H1 (cell line): ENCODE measurements at regions not wholly inside any gene's neighbourhood (a gene's known extent, or its start where the extent isn't known, plus 50 kb on each side); places are given as distances from the start of the nearest gene placed in this dataset.

Source experiments
- CTCF ChIA-PET: fragments of 300-600 bp; sonication (Branson Sonifier 250); formaldehyde crosslinking; loops from one replicate; lab custom pipeline; 2021; ENCODE audit not compliant: partially characterized antibody; lab: Charles Lee
- POLR2A ChIA-PET: fragments of 300-600 bp; sonication (Branson Sonifier 250); formaldehyde crosslinking; loops from one replicate; lab custom pipeline; 2021; ENCODE audit warnings: inconsistent platforms; ENCODE audit not compliant: partially characterized antibody; lab: Charles Lee
- DNase-seq, 2 experiments: peaks; one replicate each; pipeline versions ENCODE4 v3.0.0 to v3.0.0-alpha.2; 2010 to 2022; ENCODE audit warnings: low spot score in 2 of 2, low read depth in 1 of 2, mixed read lengths in 1 of 2
- FAIRE-seq: peaks from 2 replicates; lab custom pipeline; 2011; peaks lifted over from hg19 to GRCh38; lab: Jason Lieb, UNC
- H2AFZ ChIP-seq: 2 replicates; pipeline ENCODE4 v1.8.1; 2012; ENCODE audit warnings: low read length, inconsistent platforms
- H2AK5ac ChIP-seq: 2 replicates; pipeline ENCODE4 v1.6.1; 2013; ENCODE audit warnings: low read depth, low read length
- H2BK120ac ChIP-seq: replicated peaks from 2 replicates; pipeline ENCODE3; 2013; ENCODE audit warnings: low read depth, low read length, inconsistent platforms
- H2BK12ac ChIP-seq: 2 replicates; pipeline ENCODE4 v1.6.1; 2013; ENCODE audit warnings: low read depth, low read length
- H2BK15ac ChIP-seq: 2 replicates; pipeline ENCODE4 v1.6.1; 2013; ENCODE audit warnings: low read length
- H2BK20ac ChIP-seq: 2 replicates; pipeline ENCODE4 v1.6.1; 2013; ENCODE audit warnings: low read length
- H2BK5ac ChIP-seq: 2 replicates; pipeline ENCODE4 v1.6.1; 2013; ENCODE audit warnings: low read depth, low read length
- H3K14ac ChIP-seq: 2 replicates; pipeline ENCODE4 v1.6.1; 2013; ENCODE audit warnings: inconsistent platforms; ENCODE audit not compliant: insufficient read length
- H3K18ac ChIP-seq: 2 replicates; pipeline ENCODE4 v1.6.1; 2013; ENCODE audit warnings: low read length; ENCODE audit errors: extremely low read depth
- H3K23ac ChIP-seq: 2 replicates; pipeline ENCODE4 v1.6.1; 2013; ENCODE audit warnings: inconsistent platforms; ENCODE audit not compliant: insufficient read length
- H3K23me2 ChIP-seq: 2 replicates; pipeline ENCODE4 v1.6.1; 2013; ENCODE audit warnings: low read depth, low read length
- H3K27ac ChIP-seq: 2 replicates; pipeline ENCODE4 v1.6.1; 2011; ENCODE audit warnings: low read depth, low read length, inconsistent platforms
- H3K27me3 ChIP-seq, 4 experiments: replicated peaks in 1 of 4; 1 replicate in 1 of 4; 2 replicates in 3 of 4; pipeline versions ENCODE4 v1.6.1 to v1.8.1; 2011 to 2013; ENCODE audit warnings: low read length in 3 of 4, mild to moderate bottlenecking in 3 of 4, inconsistent platforms in 2 of 4, mixed read lengths in 2 of 4, moderate library complexity in 1 of 4; ENCODE audit not compliant: control insufficient read depth in 3 of 4, insufficient read depth in 3 of 4; ENCODE audit errors: extremely low read depth in 1 of 4
- H3K36me3 ChIP-seq, 4 experiments: 2 replicates each; pipeline versions ENCODE4 v1.6.1 to v1.8.1; 2011 to 2013; ENCODE audit warnings: mild to moderate bottlenecking in 4 of 4, low read length in 3 of 4, moderate library complexity in 2 of 4, control low read depth in 1 of 4, inconsistent platforms in 1 of 4; ENCODE audit not compliant: insufficient read depth in 4 of 4, control insufficient read depth in 2 of 4
- H3K4ac ChIP-seq: replicated peaks from 2 replicates; pipeline ENCODE3; 2013; ENCODE audit warnings: low read length, low read depth, mixed read lengths, inconsistent platforms; ENCODE audit not compliant: insufficient read length
- H3K4me1 ChIP-seq, 4 experiments: replicated peaks in 1 of 4; 1 replicate in 1 of 4; 2 replicates in 3 of 4; pipeline versions ENCODE4 v1.6.1 to v1.8.1; 2011 to 2013; ENCODE audit warnings: low read length in 3 of 4, inconsistent platforms in 2 of 4, mixed read lengths in 1 of 4; ENCODE audit not compliant: insufficient read depth in 4 of 4, control insufficient read depth in 3 of 4
- H3K4me2 ChIP-seq, 2 experiments: 2 replicates each; pipeline versions ENCODE4 v1.6.1 to v1.8.1; 2011 to 2013; ENCODE audit warnings: low read depth in 2 of 2, low read length in 2 of 2, control low read depth in 1 of 2, inconsistent platforms in 1 of 2, mild to moderate bottlenecking in 1 of 2; ENCODE audit not compliant: insufficient read depth in 1 of 2
- H3K4me3 ChIP-seq, 4 experiments: fragments of 200-600, 300-600 bp in 1 of 4; sonication (generic), shearing (Covaris generic), sonication (Bioruptor Twin) in 1 of 4; 2 replicates each; pipeline versions ENCODE4 v1.5.1 to v1.8.1; 2011 to 2016; ENCODE audit warnings: low read length in 4 of 4, low read depth in 3 of 4, control low read depth in 2 of 4, inconsistent platforms in 2 of 4, mild to moderate bottlenecking in 2 of 4, mixed read lengths in 1 of 4, moderate library complexity in 1 of 4; ENCODE audit not compliant: insufficient read depth in 2 of 4; ENCODE audit errors: extremely low read depth in 1 of 4
- H3K56ac ChIP-seq: replicated peaks from 2 replicates; pipeline ENCODE3; 2013; ENCODE audit warnings: low read depth, mild to moderate bottlenecking, mixed read lengths, low read length, inconsistent platforms; ENCODE audit not compliant: insufficient read length
- H3K79me1 ChIP-seq: 2 replicates; pipeline ENCODE4 v1.6.1; 2013; ENCODE audit warnings: low read depth, low read length, control low read depth
- H3K79me2 ChIP-seq, 2 experiments: 2 replicates each; pipeline versions ENCODE4 v1.6.1 to v1.8.1; 2012 to 2013; ENCODE audit warnings: low read length in 2 of 2, mild to moderate bottlenecking in 2 of 2, inconsistent platforms in 1 of 2; ENCODE audit not compliant: insufficient read depth in 2 of 2, control insufficient read depth in 1 of 2
- H3K9ac ChIP-seq, 4 experiments: replicated peaks in 1 of 4; 1 replicate in 1 of 4; 2 replicates in 3 of 4; pipeline versions ENCODE4 v1.6.1 to v1.8.1; 2011 to 2013; ENCODE audit warnings: low read depth in 3 of 4, low read length in 3 of 4, control low read depth in 2 of 4, mild to moderate bottlenecking in 2 of 4, moderate library complexity in 2 of 4, inconsistent platforms in 1 of 4; ENCODE audit errors: extremely low read depth in 1 of 4
- H3K9me3 ChIP-seq, 2 experiments: 2 replicates each; pipeline versions ENCODE4 v1.6.1 to v1.8.1; 2012 to 2013; ENCODE audit warnings: mild to moderate bottlenecking in 2 of 2, moderate library complexity in 2 of 2, control low read depth in 1 of 2, inconsistent platforms in 1 of 2, low read depth in 1 of 2, low read length in 1 of 2, mixed read lengths in 1 of 2; ENCODE audit not compliant: insufficient read depth in 2 of 2
- H4K20me1 ChIP-seq, 2 experiments: replicated peaks in 1 of 2; 2 replicates each; pipeline versions ENCODE3 to v1.8.1; 2011 to 2013; ENCODE audit warnings: inconsistent platforms in 2 of 2, low read length in 2 of 2, mild to moderate bottlenecking in 1 of 2; ENCODE audit not compliant: insufficient read depth in 2 of 2, control insufficient read depth in 1 of 2
- H4K5ac ChIP-seq: 2 replicates; pipeline ENCODE4 v1.6.1; 2013; ENCODE audit warnings: low read length, low read depth, mixed read lengths, inconsistent platforms; ENCODE audit not compliant: insufficient read length
- H4K8ac ChIP-seq: 2 replicates; pipeline ENCODE4 v1.8.0; 2013; ENCODE audit warnings: mild to moderate bottlenecking, moderate library complexity, low read length, inconsistent platforms; ENCODE audit not compliant: insufficient read depth; ENCODE audit errors: extremely low read depth
- H4K91ac ChIP-seq: replicated peaks from 2 replicates; pipeline ENCODE3; 2013; ENCODE audit warnings: low read length, mixed read lengths, inconsistent platforms; ENCODE audit not compliant: insufficient read length
- BCL11A ChIP-seq, 2 experiments: IDR thresholded peaks; one replicate each; pipeline ENCODE4 v1.6.1; 2011; ENCODE audit warnings: low read depth in 2 of 2, low read length in 2 of 2, mild to moderate bottlenecking in 2 of 2
- CBX8 ChIP-seq: fragments of 300-800, 300-1000 bp; sonication (generic); IDR thresholded peaks from 2 replicates; pipeline ENCODE4 v1.7.1; 2016; ENCODE audit warnings: low read depth, low read length, borderline replicate concordance
- CEBPB ChIP-seq: IDR thresholded peaks from 2 replicates; pipeline ENCODE4 v1.6.1; 2012; ENCODE audit warnings: low read depth, low read length
- CHD1 ChIP-seq: IDR thresholded peaks from 2 replicates; pipeline ENCODE4 v1.6.1; 2012; ENCODE audit warnings: low read depth, low read length, improper control_type of control experiment
- HDAC6 ChIP-seq: IDR thresholded peaks from one replicate; pipeline ENCODE4 v1.7.1; 2012; ENCODE audit warnings: low read depth, mild to moderate bottlenecking, inconsistent platforms, low read length, moderate library complexity
- POLR2A ChIP-seq, 2 experiments: IDR thresholded peaks; 1 replicate in 1 of 2; 2 replicates in 1 of 2; pipeline ENCODE4 v1.6.1; 2011; ENCODE audit warnings: low read depth in 2 of 2, low read length in 2 of 2, mild to moderate bottlenecking in 2 of 2; ENCODE audit errors: control extremely low read depth in 1 of 2
- RXRA ChIP-seq: IDR thresholded peaks from 2 replicates; pipeline ENCODE4 v1.6.1; 2011; ENCODE audit warnings: low read depth, mild to moderate bottlenecking, low read length, moderate library complexity; ENCODE audit not compliant: insufficient read depth
- TAF7 ChIP-seq: optimal IDR thresholded peaks from 2 replicates; pipeline ENCODE3; 2011; ENCODE audit warnings: low read depth, mild to moderate bottlenecking, inconsistent platforms, low read length, moderate library complexity, borderline replicate concordance
- WGBS, 2 experiments: shearing (Covaris generic) in 1 of 2; methylation state at CpG; one replicate each; pipeline versions ENCODE4 v1.1.6 to v1.1.7; 2013 to 2015; ENCODE audit warnings: low lambda C conversion rate in 2 of 2, mixed read lengths in 2 of 2, inconsistent platforms in 1 of 2, low coverage in 1 of 2, missing lambda C conversion rate in 1 of 2; ENCODE audit not compliant: insufficient replicate concordance in 2 of 2, insufficient coverage in 1 of 2, insufficient read length in 1 of 2; ENCODE audit errors: extremely low coverage in 1 of 2, missing lambda C conversion rate in 1 of 2; 5-methylcytosine and 5-hydroxymethylcytosine counted together
- TF ChIP-seq, protein P1 (sequence below): IDR thresholded peaks from 2 replicates; pipeline ENCODE4 v1.6.1; 2012; ENCODE audit warnings: inconsistent platforms
- TF ChIP-seq, protein P2 (sequence below), 3 experiments: IDR thresholded peaks; 1 replicate in 2 of 3; 2 replicates in 1 of 3; pipeline versions ENCODE4 v1.5.1 to v1.6.1; 2011; ENCODE audit warnings: low read length in 3 of 3, mild to moderate bottlenecking in 3 of 3, inconsistent platforms in 2 of 3, low read depth in 1 of 3, moderate library complexity in 1 of 3; ENCODE audit not compliant: insufficient read depth in 1 of 3; ENCODE audit errors: control extremely low read depth in 1 of 3
- TF ChIP-seq, protein P3 (sequence below): IDR thresholded peaks from 2 replicates; pipeline ENCODE4 v1.6.1; 2012; ENCODE audit warnings: low read length, inconsistent platforms

DNA sequence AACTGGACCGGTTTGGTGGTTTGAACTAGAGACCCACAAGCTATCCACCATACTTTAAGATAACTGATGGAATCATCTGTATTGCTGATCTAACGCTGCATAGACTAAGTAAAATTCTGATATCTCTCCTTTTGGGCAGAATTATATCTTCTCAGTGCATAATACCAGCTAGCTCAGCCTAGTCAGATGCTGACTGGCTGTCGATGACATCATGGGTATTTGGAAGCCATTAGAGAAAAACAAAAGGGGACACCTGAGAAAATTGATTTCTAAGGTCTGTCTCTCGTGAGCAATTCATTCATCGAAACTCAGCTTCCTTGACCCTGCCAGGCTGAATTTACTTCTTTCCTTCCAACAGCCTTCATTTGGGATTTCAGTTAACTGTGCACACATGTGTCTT lies 263.0 kb upstream of the CCL2 start:
- CTCF ChIA-PET = interaction anchor here (0.6 to 2.0 kb wide), 3 partner anchors 10 to 368 kb away, joined by 3 to 4 read pairs (median 3); no protein-coding TSS in a partner anchor
- no peak overlapping the region for H4K8ac ChIP-seq
- no peak overlapping the region for H3K4ac ChIP-seq
- no peak overlapping the region for H3K23ac ChIP-seq
- DNase-seq (no peak), FAIRE-seq (no peak)
- no peak overlapping the region for H2AK5ac ChIP-seq
- no peak overlapping the region for H4K5ac ChIP-seq
- no peak overlapping the region for H3K27ac ChIP-seq
- no peaks in the 10 kb centered on the region for H3K79me2 ChIP-seq
- no peak overlapping the region for H2AFZ ChIP-seq
- no peaks in the 10 kb centered on the region for H3K27me3 ChIP-seq
- H3K14ac ChIP-seq = no peak overlapping the region
- POLR2A ChIA-PET = no interaction called here
- H2BK20ac ChIP-seq = no peak overlapping the region
- 74% methylated on average over 5 of the region's 5 CpGs; no CpG with 5 or more reads in 1 of the 2 experiments for WGBS, 2 experiments
- no peak overlapping the region for H3K18ac ChIP-seq
- no peak overlapping the region for H3K9ac ChIP-seq
- no peaks in the 10 kb centered on the region for H3K23me2 ChIP-seq
- H3K9me3 ChIP-seq = peaks cover 6 to 9% of the 10 kb centered on the region in 2 experiments; a peak in 2 of 4 replicates
- no peaks in the 10 kb centered on the region for H3K4me1 ChIP-seq
- H2BK12ac ChIP-seq = no peak overlapping the region
- no peak overlapping the region for H2BK5ac ChIP-seq
- no peaks in the 10 kb centered on the region for H4K20me1 ChIP-seq
- no peak overlapping the region for H2BK120ac ChIP-seq
- no peak overlapping the region for H3K4me2 ChIP-seq
- no peak overlapping the region for H3K56ac ChIP-seq
- no peaks in the 10 kb centered on the region for H3K79me1 ChIP-seq
- H4K91ac ChIP-seq = no peak overlapping the region
- H3K36me3 ChIP-seq = no peaks in the 10 kb centered on the region
- no peak overlapping the region for H2BK15ac ChIP-seq
- no peak overlapping the region for H3K4me3 ChIP-seq
- TF ChIP-seq, protein P1, sequence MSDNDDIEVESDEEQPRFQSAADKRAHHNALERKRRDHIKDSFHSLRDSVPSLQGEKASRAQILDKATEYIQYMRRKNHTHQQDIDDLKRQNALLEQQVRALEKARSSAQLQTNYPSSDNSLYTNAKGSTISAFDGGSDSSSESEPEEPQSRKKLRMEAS = no peak
- no peak for TF ChIP-seq RXRA
- TF ChIP-seq, protein P2, sequence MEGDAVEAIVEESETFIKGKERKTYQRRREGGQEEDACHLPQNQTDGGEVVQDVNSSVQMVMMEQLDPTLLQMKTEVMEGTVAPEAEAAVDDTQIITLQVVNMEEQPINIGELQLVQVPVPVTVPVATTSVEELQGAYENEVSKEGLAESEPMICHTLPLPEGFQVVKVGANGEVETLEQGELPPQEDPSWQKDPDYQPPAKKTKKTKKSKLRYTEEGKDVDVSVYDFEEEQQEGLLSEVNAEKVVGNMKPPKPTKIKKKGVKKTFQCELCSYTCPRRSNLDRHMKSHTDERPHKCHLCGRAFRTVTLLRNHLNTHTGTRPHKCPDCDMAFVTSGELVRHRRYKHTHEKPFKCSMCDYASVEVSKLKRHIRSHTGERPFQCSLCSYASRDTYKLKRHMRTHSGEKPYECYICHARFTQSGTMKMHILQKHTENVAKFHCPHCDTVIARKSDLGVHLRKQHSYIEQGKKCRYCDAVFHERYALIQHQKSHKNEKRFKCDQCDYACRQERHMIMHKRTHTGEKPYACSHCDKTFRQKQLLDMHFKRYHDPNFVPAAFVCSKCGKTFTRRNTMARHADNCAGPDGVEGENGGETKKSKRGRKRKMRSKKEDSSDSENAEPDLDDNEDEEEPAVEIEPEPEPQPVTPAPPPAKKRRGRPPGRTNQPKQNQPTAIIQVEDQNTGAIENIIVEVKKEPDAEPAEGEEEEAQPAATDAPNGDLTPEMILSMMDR (IDR thresholded peaks at IDR 0.05; ENCODE audit: control extremely low read depth in 1 of 3, insufficient read depth in 1 of 3, low read depth in 1 of 3, low read length in 3 of 3) = no peak
- TF ChIP-seq BCL11A (IDR thresholded peaks at IDR 0.05; ENCODE audit: low read depth in 2 of 2, low read length in 2 of 2) = no peak
- TF ChIP-seq CBX8 = no peak
- no peak for TF ChIP-seq POLR2A (IDR thresholded peaks at IDR 0.05; ENCODE audit: control extremely low read depth in 1 of 2, low read depth in 2 of 2, low read length in 2 of 2)
- TF ChIP-seq CHD1 = no peak
- no peak for TF ChIP-seq CEBPB
- TF ChIP-seq, protein P3, sequence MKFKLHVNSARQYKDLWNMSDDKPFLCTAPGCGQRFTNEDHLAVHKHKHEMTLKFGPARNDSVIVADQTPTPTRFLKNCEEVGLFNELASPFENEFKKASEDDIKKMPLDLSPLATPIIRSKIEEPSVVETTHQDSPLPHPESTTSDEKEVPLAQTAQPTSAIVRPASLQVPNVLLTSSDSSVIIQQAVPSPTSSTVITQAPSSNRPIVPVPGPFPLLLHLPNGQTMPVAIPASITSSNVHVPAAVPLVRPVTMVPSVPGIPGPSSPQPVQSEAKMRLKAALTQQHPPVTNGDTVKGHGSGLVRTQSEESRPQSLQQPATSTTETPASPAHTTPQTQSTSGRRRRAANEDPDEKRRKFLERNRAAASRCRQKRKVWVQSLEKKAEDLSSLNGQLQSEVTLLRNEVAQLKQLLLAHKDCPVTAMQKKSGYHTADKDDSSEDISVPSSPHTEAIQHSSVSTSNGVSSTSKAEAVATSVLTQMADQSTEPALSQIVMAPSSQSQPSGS = no peak
- no peak for TF ChIP-seq HDAC6
- TF ChIP-seq TAF7 = no peak
